Stimulated activated CD4-positive, alpha-beta T cell treated with anti-CD3 and anti-CD28 coated beads, TNF-alpha, amount 100 ng/mL, for 24 hours (primary cell): ENCODE measurements at regions not wholly inside any gene's neighbourhood (a gene's known extent, or its start where the extent isn't known, plus 50 kb on each side); places are given as distances from the start of the nearest gene placed in this dataset.

Experiments used
- DNase-seq, 3 experiments: peaks; one replicate each; pipeline ENCODE4 v3.0.0-alpha.2; 2020; ENCODE audit warnings: low read depth in 3 of 3

- no peak for DNase-seq
Measured at GRCh38 chr3:99542767-99543518, 95.5 kb upstream of the COL8A1 start.

GRCh38 chr3:99541181-99541580 is 97.2 kb upstream of the COL8A1 start:
- no peak for DNase-seq

- no peak for DNase-seq
Measured at GRCh38 chr3:99537416-99537815, 101.0 kb upstream of the COL8A1 start.

GRCh38 chr3:99536555-99537314 is 101.7 kb upstream of the COL8A1 start:
- no peak for DNase-seq

GRCh38 chr3:99534951-99535704 is 103.3 kb upstream of the COL8A1 start:
- DNase-seq = no peak

- no peak for DNase-seq
Measured at GRCh38 chr3:99532246-99532645, 106.1 kb upstream of the COL8A1 start.

- no peak for DNase-seq
Measured at GRCh38 chr3:99529265-99529664, 109.1 kb upstream of the COL8A1 start.

GRCh38 chr3:99526921-99527320 is 111.5 kb upstream of the COL8A1 start:
- no peak for DNase-seq

- no peak for DNase-seq
Measured at GRCh38 chr3:99524559-99524958, 113.8 kb upstream of the COL8A1 start.

- DNase-seq = no peak
Measured at GRCh38 chr3:99523431-99524127, 114.8 kb upstream of the COL8A1 start.

GRCh38 chr3:99522147-99522546 is 116.2 kb upstream of the COL8A1 start:
- DNase-seq = no peak

GRCh38 chr3:99521551-99521950 is 116.8 kb upstream of the COL8A1 start:
- no peak for DNase-seq

GRCh38 chr3:99520513-99520912 is 117.9 kb upstream of the COL8A1 start:
- DNase-seq = no peak

- no peak for DNase-seq
Measured at GRCh38 chr3:99516936-99517335, 121.5 kb upstream of the COL8A1 start.

GRCh38 chr3:99515891-99516290 is 122.5 kb upstream of the COL8A1 start:
- DNase-seq = no peak

GRCh38 chr3:99509224-99509623 is 129.2 kb upstream of the COL8A1 start:
- no peak for DNase-seq

- no peak for DNase-seq
Measured at GRCh38 chr3:99508191-99508590, 130.2 kb upstream of the COL8A1 start.

GRCh38 chr3:99505646-99506269 is 132.6 kb upstream of the COL8A1 start:
- peak in 1 of 3 experiments; percentile 11 for DNase-seq

GRCh38 chr3:99505200-99505599 is 133.2 kb upstream of the COL8A1 start:
- no peak for DNase-seq

GRCh38 chr3:99504258-99504657 is 134.1 kb upstream of the COL8A1 start:
- DNase-seq = no peak

GRCh38 chr3:99503350-99503749 is 135.0 kb upstream of the COL8A1 start:
- DNase-seq = no peak
